IMR-90 (cell line): ENCODE measurements at regions not wholly inside any gene's neighbourhood (a gene's known extent, or its start where the extent isn't known, plus 50 kb on each side); places are given as distances from the start of the nearest gene placed in this dataset.

Source experiments
- ATAC-seq: fragments of 200-7000 bp; cut with Tn5 transposase; 2 replicates; pipeline ENCODE4 v1.9.1; 2020; ENCODE audit warnings: low read depth, mild to moderate bottlenecking, moderate library complexity
- BruUV-seq: library from RNA; stranded (reverse); fragments of 400-500 nt; replicated peaks from 2 replicates; lab custom pipeline; 2021; lab: Mats Ljungman, UMichigan
- CTCF ChIA-PET: fragments of 300-600 bp; formaldehyde crosslinking; extraction: SDS; loops from one replicate; lab custom pipeline; 2021; ENCODE audit warnings: antibody characterized with exemption; lab: Yijun Ruan, JAX
- POLR2A ChIA-PET: fragments of 300-600 bp; sonication (Branson Sonifier 250); formaldehyde crosslinking; loops from one replicate; lab custom pipeline; 2022; ENCODE audit warnings: antibody characterized with exemption; ENCODE audit not compliant: unreplicated experiment; lab: Charles Lee
- DNase-seq: peaks from one replicate; pipeline ENCODE4 v3.0.0; 2013
- H2AFZ ChIP-seq: replicated peaks from 2 replicates; pipeline ENCODE3; 2013; ENCODE audit warnings: low read length, mild to moderate bottlenecking; ENCODE audit not compliant: poor library complexity
- H2AK5ac ChIP-seq: 2 replicates; pipeline ENCODE4 v1.6.1; 2013; ENCODE audit warnings: low read depth, low read length, inconsistent platforms
- H2AK9ac ChIP-seq: replicated peaks from 2 replicates; pipeline ENCODE3; 2013; ENCODE audit warnings: mild to moderate bottlenecking, low read depth, low read length, moderate library complexity; ENCODE audit not compliant: poor library complexity
- H2BK120ac ChIP-seq: 2 replicates; pipeline ENCODE4 v1.6.1; 2013; ENCODE audit warnings: low read depth, low read length, inconsistent platforms
- H2BK15ac ChIP-seq: 3 replicates; pipeline ENCODE4 v1.6.1; 2013; ENCODE audit warnings: low read depth, low read length, inconsistent platforms
- H2BK20ac ChIP-seq: 2 replicates; pipeline ENCODE4 v1.6.1; 2013; ENCODE audit warnings: low read depth, mild to moderate bottlenecking, inconsistent platforms, low read length, moderate library complexity
- H2BK5ac ChIP-seq: 2 replicates; pipeline ENCODE4 v1.6.1; 2013; ENCODE audit warnings: mild to moderate bottlenecking, low read depth, low read length, inconsistent platforms; ENCODE audit not compliant: poor library complexity, severe bottlenecking
- H3K14ac ChIP-seq: replicated peaks from 2 replicates; pipeline ENCODE4 v1.6.1; 2013; ENCODE audit warnings: low read depth, low read length, inconsistent platforms
- H3K18ac ChIP-seq: 2 replicates; pipeline ENCODE4 v1.6.1; 2013; ENCODE audit warnings: low read depth, low read length, control low read depth
- H3K23ac ChIP-seq: 2 replicates; pipeline ENCODE4 v1.6.1; 2013; ENCODE audit warnings: low read depth, low read length, inconsistent platforms
- H3K27ac ChIP-seq: 2 replicates; pipeline ENCODE4 v1.5.1; 2013; ENCODE audit warnings: mild to moderate bottlenecking, control low read depth, low read length; ENCODE audit not compliant: insufficient read depth
- H3K27me3 ChIP-seq: 2 replicates; pipeline ENCODE4 v1.6.1; 2013; ENCODE audit warnings: low read length; ENCODE audit not compliant: control insufficient read depth, insufficient read depth
- H3K36me3 ChIP-seq: 2 replicates; pipeline ENCODE4 v1.6.1; 2013; ENCODE audit warnings: low read length, mixed read lengths; ENCODE audit not compliant: control insufficient read depth, insufficient read depth
- H3K4ac ChIP-seq: 2 replicates; pipeline ENCODE4 v1.6.1; 2013; ENCODE audit warnings: low read depth, low read length, inconsistent platforms
- H3K4me1 ChIP-seq: 2 replicates; pipeline ENCODE4 v1.6.1; 2013; ENCODE audit warnings: low read length, mixed read lengths; ENCODE audit not compliant: control insufficient read depth, insufficient read depth
- H3K4me2 ChIP-seq: 2 replicates; pipeline ENCODE4 v1.6.1; 2013; ENCODE audit warnings: low read depth, mild to moderate bottlenecking, control low read depth, low read length, moderate library complexity
- H3K4me3 ChIP-seq: 2 replicates; pipeline ENCODE4 v1.5.1; 2013; ENCODE audit warnings: low read depth, mild to moderate bottlenecking, control low read depth, low read length, moderate library complexity; ENCODE audit not compliant: insufficient read depth
- H3K56ac ChIP-seq: 2 replicates; pipeline ENCODE4 v1.6.1; 2013; ENCODE audit warnings: low read length, inconsistent platforms; ENCODE audit not compliant: insufficient read depth; ENCODE audit errors: extremely low read depth
- H3K79me1 ChIP-seq, 2 experiments: 2 replicates each; pipeline ENCODE4 v1.6.1; 2013; ENCODE audit warnings: low read length in 2 of 2, inconsistent platforms in 1 of 2, low read depth in 1 of 2
- H3K9ac ChIP-seq: 2 replicates; pipeline ENCODE4 v1.6.1; 2013; ENCODE audit warnings: low read depth, low read length, control low read depth
- H3K9me1 ChIP-seq: 2 replicates; pipeline ENCODE4 v1.6.1; 2013; ENCODE audit warnings: low read length, inconsistent platforms; ENCODE audit not compliant: insufficient read depth
- H3K9me3 ChIP-seq: 2 replicates; pipeline ENCODE4 v1.6.1; 2013; ENCODE audit warnings: low read length; ENCODE audit not compliant: control insufficient read depth, insufficient read depth
- H4K20me1 ChIP-seq: 2 replicates; pipeline ENCODE4 v1.6.1; 2013; ENCODE audit warnings: low read length, inconsistent platforms; ENCODE audit not compliant: insufficient read depth
- H4K5ac ChIP-seq: 2 replicates; pipeline ENCODE4 v1.6.1; 2013; ENCODE audit warnings: mild to moderate bottlenecking, low read depth, low read length, control low read depth
- H4K8ac ChIP-seq, 2 experiments: 2 replicates each; pipeline ENCODE4 v1.6.1; 2013; ENCODE audit warnings: low read depth in 2 of 2, low read length in 2 of 2, control low read depth in 1 of 2, inconsistent platforms in 1 of 2
- H4K91ac ChIP-seq: 2 replicates; pipeline ENCODE4 v1.6.1; 2013; ENCODE audit warnings: low read depth, low read length, inconsistent platforms; ENCODE audit not compliant: insufficient read depth
- CEBPB ChIP-seq: IDR thresholded peaks from 2 replicates; pipeline ENCODE4 v1.6.1; 2012; ENCODE audit warnings: low read depth, low read length, improper control_type of control experiment
- MAZ ChIP-seq: IDR thresholded peaks from 2 replicates; pipeline ENCODE4 v1.6.1; 2012; ENCODE audit warnings: low read depth, mild to moderate bottlenecking, low read length, improper control_type of control experiment, moderate library complexity, borderline replicate concordance
- NFE2L2 ChIP-seq: fragments of 150-350 bp; IDR thresholded peaks from 2 replicates; pipeline ENCODE4 v1.6.1; 2016; ENCODE audit warnings: low read depth, mild to moderate bottlenecking, low read length
- POLR2A ChIP-seq: IDR thresholded peaks from 2 replicates; pipeline ENCODE4 v1.6.1; 2012; ENCODE audit warnings: mild to moderate bottlenecking, low read depth, low read length
- RFX5 ChIP-seq: IDR thresholded peaks from 2 replicates; pipeline ENCODE4 v1.8.0; 2012; ENCODE audit warnings: low read depth, mild to moderate bottlenecking, low read length, moderate library complexity
- WGBS, 2 experiments: methylation state at CpG; one replicate each; pipeline versions ENCODE4 v1.1.5 to v1.1.7; 2013; ENCODE audit warnings: missing lambda C conversion rate in 2 of 2; ENCODE audit not compliant: insufficient read length in 1 of 2; ENCODE audit errors: extremely low coverage in 2 of 2; 5-methylcytosine and 5-hydroxymethylcytosine counted together
- dilution Hi-C: fragments of 300-500 bp; cut with HindIII; formaldehyde crosslinking; loops from one replicate; pipeline ENCODE4 v1.14.3; 2018; ENCODE audit warnings: low sequenced_read_pairs; ENCODE audit not compliant: unreplicated experiment
- in situ Hi-C: fragments of 300-500 bp; cut with MboI; formaldehyde crosslinking; loops from 3 replicates; pipeline ENCODE4 v1.14.3; 2019; ENCODE audit warnings: low sequenced_read_pairs, inconsistent platforms, mixed read lengths
- intact Hi-C: fragments of 100-400 bp; cut with micrococcal nuclease; formaldehyde crosslinking; loops from 2 replicates; pipeline ENCODE4 v1.10.0; 2022
- TF ChIP-seq, protein P1 (sequence below): fragments of 150-350 bp; IDR thresholded peaks from 2 replicates; pipeline ENCODE4 v1.6.1; 2016; ENCODE audit warnings: low read depth, mild to moderate bottlenecking, low read length, moderate library complexity, borderline replicate concordance

DNA sequence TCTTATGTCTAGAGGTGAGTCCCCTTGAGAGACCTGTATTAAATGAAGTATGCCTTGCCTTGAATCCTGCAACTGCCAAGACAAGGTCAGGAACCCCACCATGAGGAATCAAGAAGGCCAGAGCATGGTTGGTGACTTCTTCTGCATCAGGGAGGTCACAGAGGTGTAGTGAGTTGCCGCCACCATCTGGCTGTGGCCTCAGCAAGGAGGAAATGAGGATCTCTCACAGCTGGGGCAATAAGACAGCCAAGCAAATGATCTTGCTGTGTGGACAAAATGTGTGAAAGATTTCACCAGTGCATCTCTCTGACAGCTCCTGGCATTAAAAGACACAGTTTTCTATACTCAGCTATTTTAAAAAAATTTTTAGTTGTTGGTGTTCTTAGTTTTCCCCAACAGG lies 611.0 kb downstream of the DOK5 start:
- H3K4me1 ChIP-seq, result no peaks in the 10 kb centered on the region
- no CpG with 5 or more reads among the region's 1 CpG for WGBS, 2 experiments
- in situ Hi-C loops, result no loop called here
- ChIA-PET CTCF (no interaction called here), POLR2A (no interaction called here)
- H3K9me3 ChIP-seq, result peaks cover 3% of the 10 kb centered on the region
- no peak overlapping the region for H3K23ac ChIP-seq
- dilution Hi-C loops, result no loop called here
- no peak overlapping the region for H3K27ac ChIP-seq
- no peak overlapping the region for H2BK5ac ChIP-seq
- no peak overlapping the region for H2BK120ac ChIP-seq
- no peaks in the 10 kb centered on the region for H3K36me3 ChIP-seq
- no peak overlapping the region for H2AK9ac ChIP-seq
- H4K20me1 ChIP-seq, result no peaks in the 10 kb centered on the region
- no peak overlapping the region for H4K8ac ChIP-seq
- BruUV-seq, result no TSS peak
- H2AK5ac ChIP-seq, result no peak overlapping the region
- H3K56ac ChIP-seq, result no peak overlapping the region
- H3K9ac ChIP-seq, result no peak overlapping the region
- H3K27me3 ChIP-seq, result no peaks in the 10 kb centered on the region
- intact Hi-C loops, result no loop called here
- no peaks in the 10 kb centered on the region for H3K79me1 ChIP-seq
- no peak overlapping the region for H3K4ac ChIP-seq
- DNase-seq, result no peak
- H2BK20ac ChIP-seq, result no peak overlapping the region
- no peak overlapping the region for H3K14ac ChIP-seq
- TF ChIP-seq, protein P1, sequence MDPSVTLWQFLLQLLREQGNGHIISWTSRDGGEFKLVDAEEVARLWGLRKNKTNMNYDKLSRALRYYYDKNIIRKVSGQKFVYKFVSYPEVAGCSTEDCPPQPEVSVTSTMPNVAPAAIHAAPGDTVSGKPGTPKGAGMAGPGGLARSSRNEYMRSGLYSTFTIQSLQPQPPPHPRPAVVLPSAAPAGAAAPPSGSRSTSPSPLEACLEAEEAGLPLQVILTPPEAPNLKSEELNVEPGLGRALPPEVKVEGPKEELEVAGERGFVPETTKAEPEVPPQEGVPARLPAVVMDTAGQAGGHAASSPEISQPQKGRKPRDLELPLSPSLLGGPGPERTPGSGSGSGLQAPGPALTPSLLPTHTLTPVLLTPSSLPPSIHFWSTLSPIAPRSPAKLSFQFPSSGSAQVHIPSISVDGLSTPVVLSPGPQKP, result no peak
- TF ChIP-seq MAZ, result no peak
- no peak for TF ChIP-seq POLR2A
- no peak for TF ChIP-seq CEBPB
- TF ChIP-seq NFE2L2, result no peak
- TF ChIP-seq RFX5, result no peak
- ATAC-seq, result no peak
- H4K5ac ChIP-seq, result no peak overlapping the region
- no peaks in the 10 kb centered on the region for H3K9me1 ChIP-seq
- H3K4me3 ChIP-seq, result no peak overlapping the region
- no peak overlapping the region for H2BK15ac ChIP-seq
- H2AFZ ChIP-seq, result no peak overlapping the region
- no peak overlapping the region for H4K91ac ChIP-seq
- no peak overlapping the region for H3K4me2 ChIP-seq
- no peak overlapping the region for H3K18ac ChIP-seq
